KOPT-K1 (cell line): ENCODE measurements at regions not wholly inside any gene's neighbourhood (a gene's known extent, or its start where the extent isn't known, plus 50 kb on each side); places are given as distances from the start of the nearest gene placed in this dataset.

Experiments
- H3K27ac ChIP-seq: fragments of 200-600 bp; sonication (generic); 2 replicates; pipeline ENCODE4 v1.5.1; 2016; ENCODE audit warnings: antibody characterized with exemption, mild to moderate bottlenecking, low read depth, low read length; ENCODE audit not compliant: poor library complexity, severe bottlenecking
- H3K36me3 ChIP-seq: fragments of 200-600 bp; sonication (generic); 2 replicates; pipeline ENCODE4 v1.5.1; 2017; ENCODE audit warnings: antibody characterized with exemption, mild to moderate bottlenecking, low read length, moderate library complexity; ENCODE audit not compliant: insufficient read depth
- H3K9me3 ChIP-seq: fragments of 200-600 bp; sonication (generic); 2 replicates; pipeline ENCODE4 v1.5.1; 2017; ENCODE audit warnings: antibody characterized with exemption, low read length, mild to moderate bottlenecking; ENCODE audit not compliant: insufficient read depth, poor library complexity, severe bottlenecking

GRCh38 chr13:63094717-63095116 is 1679.1 kb upstream of the PCDH20 start:
- no peaks in the 10 kb centered on the region for H3K9me3 ChIP-seq
- no peaks in the 10 kb centered on the region for H3K36me3 ChIP-seq
- no peak overlapping the region for H3K27ac ChIP-seq

DNA sequence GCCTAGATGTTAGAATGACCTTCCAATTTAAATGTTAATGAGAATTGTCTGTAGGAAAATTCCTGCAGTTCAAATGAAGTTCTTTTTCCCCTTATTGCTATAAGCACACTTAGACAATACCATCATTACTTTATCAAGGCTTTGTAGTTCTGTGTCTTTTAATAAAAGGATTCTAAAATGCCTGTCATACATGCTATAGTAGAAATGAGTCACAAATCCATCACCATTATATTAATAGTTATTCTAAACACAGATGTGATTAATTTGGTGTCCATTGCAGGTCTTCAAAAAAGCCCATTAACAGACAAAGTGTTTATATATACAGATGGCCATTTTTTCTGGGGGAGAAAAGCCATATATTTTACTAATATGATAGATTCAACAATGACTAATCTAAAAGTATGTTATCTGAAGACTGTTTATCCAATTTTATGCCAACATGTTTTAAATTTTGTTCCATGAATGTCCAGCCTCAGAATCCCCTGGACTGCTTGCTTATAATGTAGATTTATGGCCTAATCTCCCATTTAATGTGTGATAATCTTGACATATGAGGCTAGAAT is 1678.3 kb upstream of the PCDH20 start:
- Histone ChIP-seq H3K9me3 (no peaks in the 10 kb centered on the region), H3K36me3 (no peaks in the 10 kb centered on the region), H3K27ac (no peak overlapping the region)

- no peaks in the 10 kb centered on the region for H3K36me3 ChIP-seq
- no peaks in the 10 kb centered on the region for H3K9me3 ChIP-seq
- no peak overlapping the region for H3K27ac ChIP-seq
Measured at GRCh38 chr13:63092456-63092855, 1676.8 kb upstream of the PCDH20 start.

- no peaks in the 10 kb centered on the region for H3K36me3 ChIP-seq
- H3K27ac ChIP-seq = no peak overlapping the region
- H3K9me3 ChIP-seq = no peaks in the 10 kb centered on the region
Measured at GRCh38 chr13:63090524-63090923, 1674.9 kb upstream of the PCDH20 start.

GRCh38 chr13:63088226-63088625 is 1672.6 kb upstream of the PCDH20 start:
- no peaks in the 10 kb centered on the region for H3K9me3 ChIP-seq
- H3K27ac ChIP-seq = no peak overlapping the region
- no peaks in the 10 kb centered on the region for H3K36me3 ChIP-seq

DNA sequence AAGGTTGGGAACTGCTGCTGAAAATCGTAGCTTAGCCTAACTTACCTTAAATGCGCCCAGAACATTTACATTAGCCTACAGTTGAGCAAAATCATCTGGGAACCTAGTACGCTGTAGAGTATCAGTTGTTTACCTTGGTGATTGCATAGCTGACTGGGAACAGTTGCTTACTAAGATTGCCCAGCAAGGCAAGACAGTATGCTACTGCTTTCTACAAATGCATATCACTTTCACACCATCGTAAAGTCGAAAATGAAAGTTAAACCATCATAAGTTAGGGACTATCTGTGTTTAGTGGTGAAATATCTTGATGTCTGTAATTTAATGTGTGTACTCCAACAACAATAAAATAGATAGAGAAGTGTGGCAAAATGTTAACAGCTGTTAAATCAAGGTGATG is 1670.6 kb upstream of the PCDH20 start:
- Histone ChIP-seq H3K36me3 (no peaks in the 10 kb centered on the region), H3K9me3 (peaks cover 5% of the 10 kb centered on the region), H3K27ac (no peak overlapping the region)

DNA sequence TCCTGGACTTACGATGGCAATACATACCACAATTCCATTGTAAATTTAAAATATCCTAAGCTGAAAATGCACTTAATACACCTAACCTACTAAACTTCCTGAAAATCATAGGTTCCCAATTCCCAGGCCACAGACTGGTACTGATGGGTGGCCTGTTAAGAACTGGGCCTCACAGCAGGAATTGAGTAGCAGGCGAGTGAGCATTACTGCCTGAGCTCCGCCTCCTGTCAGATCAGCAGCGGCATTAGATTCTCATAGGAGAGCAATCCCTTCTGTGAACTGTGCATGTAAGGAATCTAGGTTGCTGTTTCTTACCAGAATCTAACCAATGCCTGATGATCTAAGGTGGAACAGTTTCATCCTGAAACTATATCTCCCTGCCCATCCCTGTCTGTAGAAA is 1670.2 kb upstream of the PCDH20 start:
- Histone ChIP-seq H3K9me3 (peaks cover 9% of the 10 kb centered on the region), H3K36me3 (no peaks in the 10 kb centered on the region), H3K27ac (no peak overlapping the region)

- H3K36me3 ChIP-seq = no peaks in the 10 kb centered on the region
- H3K9me3 ChIP-seq = peaks cover 26% of the 10 kb centered on the region
- no peak overlapping the region for H3K27ac ChIP-seq
Measured at GRCh38 chr13:63081400-63082014, 1665.9 kb upstream of the PCDH20 start.

DNA sequence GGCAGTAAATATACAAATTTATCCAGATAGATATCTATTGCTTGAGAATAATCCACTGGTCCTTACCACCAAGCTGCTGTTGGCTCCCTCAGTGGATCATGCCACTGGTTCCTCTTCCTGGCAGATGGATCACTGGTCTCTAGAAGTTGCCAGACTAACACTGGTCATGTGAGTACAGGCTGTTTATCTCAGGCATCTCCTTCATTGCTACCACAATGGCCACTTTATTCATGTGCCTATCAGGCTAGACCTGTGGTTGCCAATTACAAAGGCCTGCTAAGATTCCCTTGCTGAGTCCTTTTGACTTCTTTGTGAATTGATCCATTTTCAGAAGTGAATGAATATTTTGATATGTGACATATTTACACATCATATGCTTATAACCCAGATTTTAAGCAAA is 1659.5 kb upstream of the PCDH20 start:
- Histone ChIP-seq H3K27ac (no peak overlapping the region), H3K9me3 (peaks cover 10% of the 10 kb centered on the region), H3K36me3 (no peaks in the 10 kb centered on the region)

DNA sequence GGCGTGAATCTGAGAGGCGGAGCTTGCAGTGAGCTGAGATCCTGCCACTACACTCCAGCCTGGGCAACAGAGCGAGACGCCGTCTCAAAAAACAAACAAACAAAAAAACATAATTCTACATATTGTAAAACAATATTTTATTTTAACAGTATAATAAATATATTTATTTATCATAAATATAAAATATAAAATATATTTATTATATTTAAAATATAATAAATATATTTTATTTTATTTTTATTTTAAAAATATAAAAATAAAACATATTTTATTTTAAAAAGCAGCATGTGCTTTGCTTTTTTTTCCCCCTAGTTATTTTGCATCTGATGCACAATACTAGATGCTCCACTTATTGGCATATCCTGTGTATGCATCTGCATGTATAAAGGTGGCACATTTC is 1634.6 kb upstream of the PCDH20 start:
- no peaks in the 10 kb centered on the region for H3K9me3 ChIP-seq
- no peaks in the 10 kb centered on the region for H3K36me3 ChIP-seq
- no peak overlapping the region for H3K27ac ChIP-seq

GRCh38 chr13:63048653-63049052 is 1633.0 kb upstream of the PCDH20 start:
- Histone ChIP-seq H3K27ac (no peak overlapping the region), H3K9me3 (no peaks in the 10 kb centered on the region)

DNA sequence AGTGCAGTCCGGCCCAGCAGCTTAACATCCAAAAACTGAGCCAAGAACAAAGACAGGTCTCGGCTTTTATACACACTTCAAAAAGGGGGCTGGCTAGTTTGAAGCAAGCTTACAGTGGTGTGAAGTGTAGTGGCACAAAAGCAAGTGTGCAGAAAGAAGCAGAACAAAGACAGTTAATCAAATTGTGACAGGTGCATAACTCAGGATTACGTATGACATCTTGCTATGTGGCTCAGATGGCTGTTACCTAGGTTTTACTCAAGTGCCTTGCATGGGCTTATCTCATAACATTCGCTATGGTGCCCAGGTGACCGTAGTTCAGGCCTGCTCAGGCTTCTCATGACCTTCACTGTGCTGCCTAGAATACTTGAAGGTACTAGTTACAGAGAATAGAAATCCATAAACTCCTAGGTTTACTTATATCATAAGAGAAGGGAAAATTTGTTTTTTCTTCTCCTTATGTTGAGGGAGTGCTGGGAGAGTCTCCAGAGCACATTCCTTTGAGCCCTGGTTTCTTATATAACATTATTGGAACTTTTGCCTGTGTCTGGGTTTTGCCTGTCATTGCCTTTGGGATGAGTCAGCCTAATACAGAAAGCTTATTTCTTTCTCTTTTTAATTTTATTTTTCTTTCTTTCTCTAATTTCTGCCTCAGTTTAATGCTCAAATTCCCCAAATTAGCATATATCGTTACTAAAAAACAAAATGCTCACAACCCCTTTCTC is 1629.1 kb upstream of the PCDH20 start:
- no peak overlapping the region for H3K27ac ChIP-seq
- no peaks in the 10 kb centered on the region for H3K36me3 ChIP-seq
- H3K9me3 ChIP-seq = no peaks in the 10 kb centered on the region

More at GRCh38 chr13:63048653-63049052, 1633.0 kb upstream of the PCDH20 start:
- H3K36me3 ChIP-seq = no peaks in the 10 kb centered on the region

DNA sequence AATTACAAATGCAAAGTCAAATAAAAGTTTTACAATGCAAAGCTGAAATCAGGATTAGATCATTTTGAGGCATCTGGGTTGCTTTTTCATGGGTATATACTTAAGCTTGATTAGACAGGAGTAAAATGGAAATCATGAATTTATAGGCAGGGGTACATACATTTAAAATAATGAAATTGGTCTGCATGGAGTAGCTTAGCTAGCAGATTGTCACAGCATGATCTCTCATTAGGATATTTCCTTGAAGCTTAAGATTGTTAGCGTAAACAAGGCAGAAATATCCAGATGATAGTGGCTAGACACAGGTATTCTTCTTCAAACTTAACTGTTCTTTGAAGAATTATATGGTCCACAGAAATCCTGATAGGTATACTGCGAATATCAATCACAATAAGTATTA is 1627.0 kb upstream of the PCDH20 start:
- Histone ChIP-seq H3K27ac (no peak overlapping the region), H3K36me3 (no peaks in the 10 kb centered on the region), H3K9me3 (no peaks in the 10 kb centered on the region)

DNA sequence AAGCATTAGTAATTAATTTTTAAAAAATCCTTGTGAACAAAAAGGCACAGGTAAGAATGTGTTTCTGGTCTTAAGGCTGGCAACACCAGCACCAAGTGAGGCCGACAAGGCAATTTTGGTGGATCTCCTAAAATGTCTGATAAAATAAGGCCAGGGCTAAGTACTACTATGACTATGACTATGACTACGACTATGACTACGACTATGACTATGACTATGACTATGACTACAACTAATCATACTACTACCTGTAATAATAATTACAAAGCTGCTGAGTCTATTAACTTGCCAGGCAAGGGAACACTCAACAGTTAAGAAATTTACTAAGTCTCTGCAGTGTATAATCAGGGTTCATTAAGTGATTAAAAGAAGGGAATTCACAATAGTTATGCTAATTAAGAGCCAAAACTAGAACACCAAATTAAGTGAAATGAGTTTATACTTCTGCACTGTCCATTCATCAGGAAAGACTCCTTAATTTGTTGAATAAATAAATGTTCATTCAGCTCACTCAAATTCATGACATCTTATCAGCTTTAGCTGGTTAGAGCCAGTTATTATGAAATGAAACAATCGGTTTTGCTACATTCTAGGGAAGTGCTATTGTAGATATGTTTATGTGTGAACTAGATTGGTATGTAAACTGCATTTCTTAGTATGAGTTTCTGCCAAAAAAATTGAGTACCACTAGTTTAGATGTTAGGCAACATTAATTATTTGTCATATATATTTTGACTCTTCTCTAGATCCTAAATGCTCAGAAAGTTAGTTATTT is 1626.2 kb upstream of the PCDH20 start:
- no peaks in the 10 kb centered on the region for H3K9me3 ChIP-seq
- H3K27ac ChIP-seq = no peak overlapping the region
- no peaks in the 10 kb centered on the region for H3K36me3 ChIP-seq

DNA sequence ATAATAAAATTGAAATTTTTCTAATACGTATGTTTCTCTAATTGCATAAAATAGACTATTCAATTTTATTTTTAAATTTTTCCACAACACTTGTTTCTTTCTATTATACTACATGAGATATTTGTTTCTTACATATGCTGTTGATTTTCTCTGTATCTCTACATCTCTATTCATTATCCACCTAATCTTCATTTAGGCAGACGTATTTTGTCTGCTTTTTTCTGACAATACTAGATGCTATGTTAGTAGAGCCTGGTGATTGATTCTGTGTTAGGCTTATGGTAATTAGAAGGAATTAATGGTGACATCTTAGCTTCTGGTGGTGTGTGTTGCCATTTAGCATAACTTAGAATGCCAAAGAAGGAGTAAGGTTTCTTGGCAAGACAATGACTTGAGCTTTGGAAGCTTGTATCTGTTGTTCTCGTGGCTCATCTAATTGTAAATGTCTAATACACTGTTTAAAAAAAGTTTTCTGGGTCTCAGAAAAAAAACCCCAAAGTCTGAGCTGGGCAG is 1610.7 kb upstream of the PCDH20 start:
- Histone ChIP-seq H3K27ac (no peak overlapping the region), H3K36me3 (no peaks in the 10 kb centered on the region), H3K9me3 (no peaks in the 10 kb centered on the region)
